HepG2 (cell line): ENCODE measurements at regions not wholly inside any gene's neighbourhood (a gene's known extent, or its start where the extent isn't known, plus 50 kb on each side); places are given as distances from the start of the nearest gene placed in this dataset.
A peak's percentile ranks its signal among the peaks of the same experiment; 100 is the strongest.

Experiments
- ARNTL ChIP-seq: sonication (generic); formaldehyde crosslinking; IDR thresholded peaks from 2 replicates; pipeline ENCODE4 v1.4.0; 2020; ENCODE audit warnings: mild to moderate bottlenecking, missing genetic modification reagents
- DPF2 ChIP-seq: sonication (generic); formaldehyde crosslinking; IDR thresholded peaks from 2 replicates; pipeline ENCODE4 v1.4.0; 2020; ENCODE audit warnings: mild to moderate bottlenecking, low read depth, missing genetic modification reagents, borderline replicate concordance
- MBD4 ChIP-seq: IDR thresholded peaks from 2 replicates; pipeline ENCODE4 v1.6.1; 2012; ENCODE audit warnings: low read length, inconsistent platforms, borderline replicate concordance
- MIER2 ChIP-seq: IDR thresholded peaks from 2 replicates; pipeline ENCODE4 v1.6.1; 2016; ENCODE audit warnings: missing biosample characterization, missing genetic modification reagents
- MIER3 ChIP-seq: IDR thresholded peaks from 2 replicates; pipeline ENCODE4 v1.6.1; 2016; ENCODE audit warnings: missing compliant biosample characterization, borderline replicate concordance
- MXD4 ChIP-seq: IDR thresholded peaks from 2 replicates; pipeline ENCODE4 v1.6.1; 2016; ENCODE audit warnings: mild to moderate bottlenecking, missing biosample characterization, missing genetic modification reagents
- MXI1 ChIP-seq: IDR thresholded peaks from 3 replicates; pipeline ENCODE4 v1.6.1; 2012; ENCODE audit warnings: low read depth, low read length, inconsistent platforms, borderline replicate concordance
- MYNN ChIP-seq: sonication (generic); formaldehyde crosslinking; IDR thresholded peaks from 2 replicates; pipeline ENCODE4 v1.4.0; 2020; ENCODE audit warnings: mild to moderate bottlenecking, low read depth, missing genetic modification reagents
- MZF1 ChIP-seq: sonication (generic); formaldehyde crosslinking; IDR thresholded peaks from 2 replicates; pipeline ENCODE4 v1.8.1; 2023; ENCODE audit warnings: mild to moderate bottlenecking, missing genetic modification reagents, borderline replicate concordance
- RFX3 ChIP-seq: IDR thresholded peaks from 2 replicates; pipeline ENCODE4 v1.6.1; 2016; ENCODE audit warnings: missing biosample characterization, missing genetic modification reagents
- THAP11 ChIP-seq: IDR thresholded peaks from 2 replicates; pipeline ENCODE4 v1.6.1; 2016; ENCODE audit warnings: missing biosample characterization, missing genetic modification reagents
- ZNF292 ChIP-seq: sonication (generic); formaldehyde crosslinking; IDR thresholded peaks from 2 replicates; pipeline ENCODE4 v1.8.1; 2022; ENCODE audit warnings: mild to moderate bottlenecking, low read depth, missing genetic modification reagents, borderline replicate concordance
- ZNF329 ChIP-seq: sonication (generic); formaldehyde crosslinking; IDR thresholded peaks from 2 replicates; pipeline ENCODE4 v1.9.0; 2021; ENCODE audit warnings: low read depth, mild to moderate bottlenecking, missing genetic modification reagents
- ZNF556 ChIP-seq: sonication (generic); formaldehyde crosslinking; IDR thresholded peaks from 2 replicates; pipeline ENCODE4 v1.4.0; 2020; ENCODE audit warnings: mild to moderate bottlenecking, missing genetic modification reagents, borderline replicate concordance
- ZNF569 ChIP-seq: sonication (generic); formaldehyde crosslinking; IDR thresholded peaks from 2 replicates; pipeline ENCODE4 v1.5.0; 2020; ENCODE audit warnings: mild to moderate bottlenecking, missing genetic modification reagents, moderate library complexity, borderline replicate concordance
- ZNF629 ChIP-seq: sonication (generic); formaldehyde crosslinking; conservative IDR thresholded peaks from 2 replicates; pipeline ENCODE4 v1.5.0; 2020; ENCODE audit warnings: missing genetic modification reagents
- ZNF776 ChIP-seq: sonication (generic); formaldehyde crosslinking; IDR thresholded peaks from 2 replicates; pipeline ENCODE4 v1.4.0; 2020; ENCODE audit warnings: mild to moderate bottlenecking, missing genetic modification reagents
- TF ChIP-seq, protein P1 (sequence below): IDR thresholded peaks from 2 replicates; pipeline ENCODE4 v1.6.1; 2018; ENCODE audit warnings: missing genetic modification reagents, mild to moderate bottlenecking, missing compliant biosample characterization
- TF ChIP-seq, protein P2 (sequence below), 2 experiments: IDR thresholded peaks; 2 replicates each; pipeline ENCODE4 v1.6.1; 2011 to 2012; ENCODE audit warnings: low read length in 2 of 2, borderline replicate concordance in 1 of 2, low read depth in 1 of 2, mild to moderate bottlenecking in 1 of 2, moderate library complexity in 1 of 2
- TF ChIP-seq, protein P3 (sequence below): sonication (generic); formaldehyde crosslinking; IDR thresholded peaks from 2 replicates; pipeline ENCODE4 v1.4.0; 2020; ENCODE audit warnings: missing genetic modification reagents, borderline replicate concordance
- TF ChIP-seq, protein P4 (sequence below): sonication (generic); formaldehyde crosslinking; IDR thresholded peaks from 2 replicates; pipeline ENCODE4 v1.5.0; 2020; ENCODE audit warnings: missing genetic modification reagents

DNA sequence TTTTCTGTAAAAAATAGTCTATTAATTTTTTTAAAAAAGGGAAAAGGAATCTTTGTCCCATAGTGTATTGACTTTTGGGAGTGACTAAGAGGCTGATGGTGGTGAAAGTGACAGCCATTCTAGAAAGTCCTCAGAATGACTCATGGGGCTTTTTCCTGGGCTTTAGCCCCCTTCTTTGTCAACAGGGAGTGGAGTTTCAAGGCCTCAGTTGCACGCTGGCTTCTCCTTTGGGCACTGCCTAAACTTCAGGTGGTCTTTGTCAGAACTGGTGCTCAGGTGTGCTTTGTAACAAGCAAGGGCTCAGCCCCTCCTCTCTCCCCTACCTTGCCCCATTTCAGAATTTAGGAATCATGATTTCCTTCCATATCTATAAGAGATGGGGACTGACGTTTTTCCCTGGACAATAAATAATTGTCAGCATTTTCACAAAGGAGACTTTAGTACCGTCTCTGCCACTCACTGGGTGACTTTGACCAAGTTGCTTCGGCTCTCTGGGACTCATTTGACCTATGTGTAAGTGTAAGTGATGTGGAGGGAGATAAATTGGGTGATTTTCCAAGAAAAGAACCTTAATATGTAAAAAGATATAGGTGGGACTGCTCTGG, 61.2 kb upstream of the IGFBP2 start (continued):
- TF ChIP-seq MIER3 (CRISPR knock-in tag) (no peak), ZNF292 (CRISPR knock-in tag) (0 out of 2 replicates have a peak, but pooled peaks have one; percentile 30), ARNTL (CRISPR knock-in tag) (0 out of 2 replicates have a peak, but pooled peaks have one; percentile 17), MIER2 (CRISPR knock-in tag) (no peak), RFX3 (CRISPR knock-in tag) (no peak), MXI1 (no peak), MYNN (no peak), THAP11 (CRISPR knock-in tag) (peak; percentile 21; the same call in 1 of the 2 replicates), ZNF629 (CRISPR knock-in tag) (0 out of 2 replicates have a peak, but pooled peaks have one; percentile 12), ZNF556 (CRISPR knock-in tag) (no peak), ZNF329 (CRISPR knock-in tag) (no peak), ZNF776 (CRISPR knock-in tag) (no peak), DPF2 (CRISPR knock-in tag) (no peak), MBD4 (no peak; the same call in 1 of the 2 replicates), ZNF569 (CRISPR knock-in tag) (no peak), MZF1 (CRISPR knock-in tag) (no peak), MXD4 (CRISPR knock-in tag) (0 out of 2 replicates have a peak, but pooled peaks have one; percentile 3)
- TF ChIP-seq, protein P1, sequence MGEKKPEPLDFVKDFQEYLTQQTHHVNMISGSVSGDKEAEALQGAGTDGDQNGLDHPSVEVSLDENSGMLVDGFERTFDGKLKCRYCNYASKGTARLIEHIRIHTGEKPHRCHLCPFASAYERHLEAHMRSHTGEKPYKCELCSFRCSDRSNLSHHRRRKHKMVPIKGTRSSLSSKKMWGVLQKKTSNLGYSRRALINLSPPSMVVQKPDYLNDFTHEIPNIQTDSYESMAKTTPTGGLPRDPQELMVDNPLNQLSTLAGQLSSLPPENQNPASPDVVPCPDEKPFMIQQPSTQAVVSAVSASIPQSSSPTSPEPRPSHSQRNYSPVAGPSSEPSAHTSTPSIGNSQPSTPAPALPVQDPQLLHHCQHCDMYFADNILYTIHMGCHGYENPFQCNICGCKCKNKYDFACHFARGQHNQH (CRISPR knock-in tag) = no peak
- TF ChIP-seq, protein P2, sequence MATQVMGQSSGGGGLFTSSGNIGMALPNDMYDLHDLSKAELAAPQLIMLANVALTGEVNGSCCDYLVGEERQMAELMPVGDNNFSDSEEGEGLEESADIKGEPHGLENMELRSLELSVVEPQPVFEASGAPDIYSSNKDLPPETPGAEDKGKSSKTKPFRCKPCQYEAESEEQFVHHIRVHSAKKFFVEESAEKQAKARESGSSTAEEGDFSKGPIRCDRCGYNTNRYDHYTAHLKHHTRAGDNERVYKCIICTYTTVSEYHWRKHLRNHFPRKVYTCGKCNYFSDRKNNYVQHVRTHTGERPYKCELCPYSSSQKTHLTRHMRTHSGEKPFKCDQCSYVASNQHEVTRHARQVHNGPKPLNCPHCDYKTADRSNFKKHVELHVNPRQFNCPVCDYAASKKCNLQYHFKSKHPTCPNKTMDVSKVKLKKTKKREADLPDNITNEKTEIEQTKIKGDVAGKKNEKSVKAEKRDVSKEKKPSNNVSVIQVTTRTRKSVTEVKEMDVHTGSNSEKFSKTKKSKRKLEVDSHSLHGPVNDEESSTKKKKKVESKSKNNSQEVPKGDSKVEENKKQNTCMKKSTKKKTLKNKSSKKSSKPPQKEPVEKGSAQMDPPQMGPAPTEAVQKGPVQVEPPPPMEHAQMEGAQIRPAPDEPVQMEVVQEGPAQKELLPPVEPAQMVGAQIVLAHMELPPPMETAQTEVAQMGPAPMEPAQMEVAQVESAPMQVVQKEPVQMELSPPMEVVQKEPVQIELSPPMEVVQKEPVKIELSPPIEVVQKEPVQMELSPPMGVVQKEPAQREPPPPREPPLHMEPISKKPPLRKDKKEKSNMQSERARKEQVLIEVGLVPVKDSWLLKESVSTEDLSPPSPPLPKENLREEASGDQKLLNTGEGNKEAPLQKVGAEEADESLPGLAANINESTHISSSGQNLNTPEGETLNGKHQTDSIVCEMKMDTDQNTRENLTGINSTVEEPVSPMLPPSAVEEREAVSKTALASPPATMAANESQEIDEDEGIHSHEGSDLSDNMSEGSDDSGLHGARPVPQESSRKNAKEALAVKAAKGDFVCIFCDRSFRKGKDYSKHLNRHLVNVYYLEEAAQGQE (IDR thresholded peaks at IDR 0.05; ENCODE audit: borderline replicate concordance in 1 of 2, low read depth in 1 of 2, low read length in 2 of 2) = no peak
- TF ChIP-seq, protein P3, sequence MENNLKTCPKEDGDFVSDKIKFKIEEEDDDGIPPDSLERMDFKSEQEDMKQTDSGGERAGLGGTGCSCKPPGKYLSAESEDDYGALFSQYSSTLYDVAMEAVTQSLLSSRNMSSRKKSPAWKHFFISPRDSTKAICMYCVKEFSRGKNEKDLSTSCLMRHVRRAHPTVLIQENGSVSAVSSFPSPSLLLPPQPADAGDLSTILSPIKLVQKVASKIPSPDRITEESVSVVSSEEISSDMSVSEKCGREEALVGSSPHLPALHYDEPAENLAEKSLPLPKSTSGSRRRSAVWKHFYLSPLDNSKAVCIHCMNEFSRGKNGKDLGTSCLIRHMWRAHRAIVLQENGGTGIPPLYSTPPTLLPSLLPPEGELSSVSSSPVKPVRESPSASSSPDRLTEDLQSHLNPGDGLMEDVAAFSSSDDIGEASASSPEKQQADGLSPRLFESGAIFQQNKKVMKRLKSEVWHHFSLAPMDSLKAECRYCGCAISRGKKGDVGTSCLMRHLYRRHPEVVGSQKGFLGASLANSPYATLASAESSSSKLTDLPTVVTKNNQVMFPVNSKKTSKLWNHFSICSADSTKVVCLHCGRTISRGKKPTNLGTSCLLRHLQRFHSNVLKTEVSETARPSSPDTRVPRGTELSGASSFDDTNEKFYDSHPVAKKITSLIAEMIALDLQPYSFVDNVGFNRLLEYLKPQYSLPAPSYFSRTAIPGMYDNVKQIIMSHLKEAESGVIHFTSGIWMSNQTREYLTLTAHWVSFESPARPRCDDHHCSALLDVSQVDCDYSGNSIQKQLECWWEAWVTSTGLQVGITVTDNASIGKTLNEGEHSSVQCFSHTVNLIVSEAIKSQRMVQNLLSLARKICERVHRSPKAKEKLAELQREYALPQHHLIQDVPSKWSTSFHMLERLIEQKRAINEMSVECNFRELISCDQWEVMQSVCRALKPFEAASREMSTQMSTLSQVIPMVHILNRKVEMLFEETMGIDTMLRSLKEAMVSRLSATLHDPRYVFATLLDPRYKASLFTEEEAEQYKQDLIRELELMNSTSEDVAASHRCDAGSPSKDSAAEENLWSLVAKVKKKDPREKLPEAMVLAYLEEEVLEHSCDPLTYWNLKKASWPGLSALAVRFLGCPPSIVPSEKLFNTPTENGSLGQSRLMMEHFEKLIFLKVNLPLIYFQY (CRISPR knock-in tag) = no peak
- TF ChIP-seq, protein P4, sequence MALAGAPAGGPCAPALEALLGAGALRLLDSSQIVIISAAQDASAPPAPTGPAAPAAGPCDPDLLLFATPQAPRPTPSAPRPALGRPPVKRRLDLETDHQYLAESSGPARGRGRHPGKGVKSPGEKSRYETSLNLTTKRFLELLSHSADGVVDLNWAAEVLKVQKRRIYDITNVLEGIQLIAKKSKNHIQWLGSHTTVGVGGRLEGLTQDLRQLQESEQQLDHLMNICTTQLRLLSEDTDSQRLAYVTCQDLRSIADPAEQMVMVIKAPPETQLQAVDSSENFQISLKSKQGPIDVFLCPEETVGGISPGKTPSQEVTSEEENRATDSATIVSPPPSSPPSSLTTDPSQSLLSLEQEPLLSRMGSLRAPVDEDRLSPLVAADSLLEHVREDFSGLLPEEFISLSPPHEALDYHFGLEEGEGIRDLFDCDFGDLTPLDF (CRISPR knock-in tag) = no peak
